K562 (cell line): ENCODE measurements at regions not wholly inside any gene's neighbourhood (a gene's known extent, or its start where the extent isn't known, plus 50 kb on each side); places are given as distances from the start of the nearest gene placed in this dataset.
A peak's percentile ranks its signal among the peaks of the same experiment; 100 is the strongest.

Experiments
- ATF6 ChIP-seq: sonication (generic); formaldehyde crosslinking; IDR thresholded peaks from 2 replicates; pipeline ENCODE4 v1.4.0; 2020; ENCODE audit warnings: mild to moderate bottlenecking, missing genetic modification reagents
- CCAR2 ChIP-seq: fragments of 200-400 bp; formaldehyde crosslinking; IDR thresholded peaks from 2 replicates; pipeline ENCODE4 v1.6.1; 2017; ENCODE audit warnings: mild to moderate bottlenecking, low read depth, low read length
- DNMT1 ChIP-seq: fragments of 450-650 bp; IDR thresholded peaks from 2 replicates; pipeline ENCODE4 v1.6.1; 2016; ENCODE audit warnings: antibody characterized with exemption, mild to moderate bottlenecking
- FOXM1 ChIP-seq, 2 experiments: fragments of 450-650 bp in 1 of 2; sonication (generic) in 1 of 2; formaldehyde crosslinking in 1 of 2; IDR thresholded peaks; 2 replicates each; pipeline versions ENCODE4 v1.6.1 to v1.9.0; 2017 to 2022; ENCODE audit warnings: low read depth in 2 of 2, mild to moderate bottlenecking in 2 of 2, missing genetic modification reagents in 1 of 2, moderate library complexity in 1 of 2
- HMBOX1 ChIP-seq: sonication (generic); IDR thresholded peaks from 2 replicates; pipeline ENCODE4 v1.6.1; 2016
- LCOR ChIP-seq: sonication (generic); formaldehyde crosslinking; IDR thresholded peaks from 2 replicates; pipeline ENCODE4 v1.8.0; 2022; ENCODE audit warnings: mild to moderate bottlenecking, missing genetic modification reagents
- MYC ChIP-seq, 2 experiments: fragments of 250-450 bp in 1 of 2; sonication (Bioruptor Pico) in 1 of 2; IDR thresholded peaks; 2 replicates each; pipeline versions ENCODE4 v1.5.1 to v1.6.1; 2012 to 2021; ENCODE audit warnings: low read depth in 2 of 2, borderline replicate concordance in 1 of 2, improper control_type of control experiment in 1 of 2, low read length in 1 of 2, mild to moderate bottlenecking in 1 of 2, moderate library complexity in 1 of 2
- NR2C2 ChIP-seq, 2 experiments: fragments of 200-800 bp in 1 of 2; sonication (Bioruptor generic) in 1 of 2; sonication (generic) in 1 of 2; formaldehyde crosslinking in 1 of 2; IDR thresholded peaks; 2 replicates each; pipeline versions ENCODE4 v1.6.1 to v1.8.0; 2016 to 2022; ENCODE audit warnings: mild to moderate bottlenecking in 1 of 2, missing compliant biosample characterization in 1 of 2, missing genetic modification characterization in 1 of 2, missing genetic modification reagents in 1 of 2
- POLR2H ChIP-seq: IDR thresholded peaks from 2 replicates; pipeline ENCODE4 v1.6.1; 2016; ENCODE audit warnings: missing genetic modification characterization, low read depth, mild to moderate bottlenecking, control low read depth, missing compliant biosample characterization, moderate library complexity
- SMARCA5 ChIP-seq: fragments of 450-650 bp; IDR thresholded peaks from 2 replicates; pipeline ENCODE4 v1.6.1; 2016
- TAF1 ChIP-seq: IDR thresholded peaks from 2 replicates; pipeline ENCODE4 v1.6.1; 2011; ENCODE audit warnings: mild to moderate bottlenecking, low read length, moderate library complexity; ENCODE audit not compliant: insufficient read depth, control insufficient read depth, severe bottlenecking; ENCODE audit errors: extremely low read depth
- ZBTB34 ChIP-seq: fragments of 250-450 bp; sonication (Bioruptor Pico); IDR thresholded peaks from 2 replicates; pipeline ENCODE4 v1.8.0; 2021; ENCODE audit warnings: mild to moderate bottlenecking, moderate library complexity
- ZBTB49 ChIP-seq: sonication (generic); formaldehyde crosslinking; IDR thresholded peaks from 2 replicates; pipeline ENCODE4 v1.8.0; 2022; ENCODE audit warnings: missing genetic modification reagents, mild to moderate bottlenecking, borderline replicate concordance

GRCh38 chr20:4082406-4083097 lies 66.1 kb upstream of the SMOX start (continued):
- 0 out of 2 replicates have a peak, but pooled peaks have one; percentile 20 for TF ChIP-seq POLR2H
- TF ChIP-seq CCAR2: no peak
- TF ChIP-seq NR2C2 (CRISPR knock-in tag; IDR thresholded peaks at IDR 0.05): no peak
- TF ChIP-seq NR2C2 (tag; IDR thresholded peaks at IDR 0.05): peak; percentile 54
- TF ChIP-seq MYC (IDR thresholded peaks at IDR 0.05; ENCODE audit: low read depth, low read length): 0 out of 2 replicates have a peak, but pooled peaks have one; percentile 30
- TF ChIP-seq MYC (CRISPR knock-in tag; IDR thresholded peaks at IDR 0.05; ENCODE audit: borderline replicate concordance, low read depth): no peak
- TF ChIP-seq ZBTB34 (CRISPR knock-in tag): no peak
- no peak for TF ChIP-seq DNMT1
- peak; percentile 75; the same call in 1 of the 2 replicates for TF ChIP-seq LCOR (CRISPR knock-in tag)
- TF ChIP-seq SMARCA5: 0 out of 2 replicates have a peak, but pooled peaks have one; percentile 61
- TF ChIP-seq FOXM1 (IDR thresholded peaks at IDR 0.05; ENCODE audit: low read depth): peak; percentile 33; the same call in 1 of the 2 replicates
- TF ChIP-seq FOXM1 (CRISPR knock-in tag; IDR thresholded peaks at IDR 0.05; ENCODE audit: low read depth): no peak
- peak; percentile 29; the same call in 1 of the 2 replicates for TF ChIP-seq ATF6 (CRISPR knock-in tag)
- peak; percentile 25 for TF ChIP-seq TAF1
- no peak for TF ChIP-seq ZBTB49 (CRISPR knock-in tag)
- TF ChIP-seq HMBOX1: peak; percentile 59
